Mesothelial cell of epicardium (in vitro differentiated cells): ENCODE measurements at regions not wholly inside any gene's neighbourhood (a gene's known extent, or its start where the extent isn't known, plus 50 kb on each side); places are given as distances from the start of the nearest gene placed in this dataset.
"Not testable (repeated sequence)": the region's sequence is repeated elsewhere in the genome, so short reads cannot be mapped to it uniquely, and the experiment has no call there.

ENCODE experiments used
- DNase-seq, 2 experiments: peaks; one replicate each; pipeline ENCODE4 v3.0.0; 2021; ENCODE audit warnings: low spot score in 2 of 2; ENCODE audit not compliant: unreplicated experiment in 2 of 2
- H3K27ac Mint-ChIP-seq: 2 replicates; pipeline ENCODE4 v1.8.0; 2021; ENCODE audit warnings: mixed read lengths
- H3K27me3 Mint-ChIP-seq: 2 replicates; pipeline ENCODE4 v1.8.0; 2021; ENCODE audit warnings: low read depth, mixed read lengths
- H3K36me3 Mint-ChIP-seq: 2 replicates; pipeline ENCODE4 v1.8.0; 2021; ENCODE audit warnings: mixed read lengths
- H3K4me1 Mint-ChIP-seq: 2 replicates; pipeline ENCODE4 v1.8.0; 2021; ENCODE audit warnings: mixed read lengths
- H3K4me3 Mint-ChIP-seq: 2 replicates; pipeline ENCODE4 v1.8.0; 2021; ENCODE audit warnings: mild to moderate bottlenecking, moderate library complexity, mixed read lengths
- H3K9me3 Mint-ChIP-seq: 2 replicates; pipeline ENCODE4 v1.8.0; 2021; ENCODE audit warnings: mixed read lengths
- CTCF ChIP-seq: fragments of 200-600 bp; sonication (generic); IDR thresholded peaks from one replicate; pipeline ENCODE4 v1.5.0; 2021; ENCODE audit warnings: antibody characterized with exemption; ENCODE audit not compliant: unreplicated experiment

- TF ChIP-seq CTCF: no peak
- Mint-ChIP-seq H3K4me3 (no peak overlapping the region), H3K4me1 (peaks cover 22% of the 10 kb centered on the region), H3K27ac (no peak overlapping the region), H3K36me3 (no peaks in the 10 kb centered on the region), H3K27me3 (no peaks in the 10 kb centered on the region), H3K9me3 (peaks cover 9% of the 10 kb centered on the region)
- DNase-seq: no peak
Measured at GRCh38 chr6:139961190-139961589, 586.7 kb upstream of the CITED2 start.

GRCh38 chr6:139960671-139961070 lies 586.2 kb upstream of the CITED2 start:
- no peak for TF ChIP-seq CTCF
- H3K27ac Mint-ChIP-seq: no peak overlapping the region
- peaks cover 21% of the 10 kb centered on the region for H3K4me1 Mint-ChIP-seq
- no peak for DNase-seq
- no peak overlapping the region for H3K4me3 Mint-ChIP-seq
- H3K36me3 Mint-ChIP-seq: no peaks in the 10 kb centered on the region
- H3K9me3 Mint-ChIP-seq: peaks cover 14% of the 10 kb centered on the region
- H3K27me3 Mint-ChIP-seq: no peaks in the 10 kb centered on the region

- Mint-ChIP-seq H3K4me3 (no peak overlapping the region), H3K4me1 (peaks cover 2% of the 10 kb centered on the region), H3K27ac (no peak overlapping the region), H3K36me3 (peaks cover 6% of the 10 kb centered on the region), H3K9me3 (peaks cover 54% of the 10 kb centered on the region), H3K27me3 (no peaks in the 10 kb centered on the region)
- no peak for TF ChIP-seq CTCF
- no peak for DNase-seq
Measured at GRCh38 chr6:139955366-139956155, 581.1 kb upstream of the CITED2 start.

GRCh38 chr6:139954463-139955071 lies 580.1 kb upstream of the CITED2 start:
- Mint-ChIP-seq H3K4me1 (no peaks in the 10 kb centered on the region), H3K36me3 (peaks cover 6% of the 10 kb centered on the region), H3K4me3 (no peak overlapping the region), H3K27me3 (no peaks in the 10 kb centered on the region), H3K9me3 (peaks cover 63% of the 10 kb centered on the region), H3K27ac (no peak overlapping the region)
- DNase-seq: no peak
- TF ChIP-seq CTCF: no peak

- DNase-seq, H3K4me1 Mint-ChIP-seq, H3K36me3 Mint-ChIP-seq, H3K4me3 Mint-ChIP-seq, H3K27me3 Mint-ChIP-seq, H3K27ac Mint-ChIP-seq: not testable (repeated sequence)
- peaks cover 66% of the 10 kb centered on the region for H3K9me3 Mint-ChIP-seq
Measured at GRCh38 chr6:139953780-139954179, 579.3 kb upstream of the CITED2 start.

GRCh38 chr6:139951172-139951571 lies 576.7 kb upstream of the CITED2 start:
- no peaks in the 10 kb centered on the region for H3K4me1 Mint-ChIP-seq

More at GRCh38 chr6:139951172-139951571, 576.7 kb upstream of the CITED2 start:
- Mint-ChIP-seq H3K9me3 (peaks cover 69% of the 10 kb centered on the region), H3K36me3 (peaks cover 10% of the 10 kb centered on the region), H3K4me3 (no peak overlapping the region), H3K27me3 (no peaks in the 10 kb centered on the region), H3K27ac (no peak overlapping the region)
- TF ChIP-seq CTCF: no peak
- no peak for DNase-seq
